ENCODE measurements at regions not wholly inside any gene's neighbourhood (a gene's known extent, or its start where the extent isn't known, plus 50 kb on each side); places are given as distances from the start of the nearest gene placed in this dataset.

GRCh38 chr11:115679945-115680344 is 175.7 kb upstream of the CADM1 start:
- no peak overlapping the region for H3K4me3 ChIP-seq (ENCODE audit: low read depth, low read length)
- TF ChIP-seq, protein P1, sequence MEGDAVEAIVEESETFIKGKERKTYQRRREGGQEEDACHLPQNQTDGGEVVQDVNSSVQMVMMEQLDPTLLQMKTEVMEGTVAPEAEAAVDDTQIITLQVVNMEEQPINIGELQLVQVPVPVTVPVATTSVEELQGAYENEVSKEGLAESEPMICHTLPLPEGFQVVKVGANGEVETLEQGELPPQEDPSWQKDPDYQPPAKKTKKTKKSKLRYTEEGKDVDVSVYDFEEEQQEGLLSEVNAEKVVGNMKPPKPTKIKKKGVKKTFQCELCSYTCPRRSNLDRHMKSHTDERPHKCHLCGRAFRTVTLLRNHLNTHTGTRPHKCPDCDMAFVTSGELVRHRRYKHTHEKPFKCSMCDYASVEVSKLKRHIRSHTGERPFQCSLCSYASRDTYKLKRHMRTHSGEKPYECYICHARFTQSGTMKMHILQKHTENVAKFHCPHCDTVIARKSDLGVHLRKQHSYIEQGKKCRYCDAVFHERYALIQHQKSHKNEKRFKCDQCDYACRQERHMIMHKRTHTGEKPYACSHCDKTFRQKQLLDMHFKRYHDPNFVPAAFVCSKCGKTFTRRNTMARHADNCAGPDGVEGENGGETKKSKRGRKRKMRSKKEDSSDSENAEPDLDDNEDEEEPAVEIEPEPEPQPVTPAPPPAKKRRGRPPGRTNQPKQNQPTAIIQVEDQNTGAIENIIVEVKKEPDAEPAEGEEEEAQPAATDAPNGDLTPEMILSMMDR (IDR thresholded peaks at IDR 0.05; ENCODE audit: low read depth, low read length), result no peak

DNA sequence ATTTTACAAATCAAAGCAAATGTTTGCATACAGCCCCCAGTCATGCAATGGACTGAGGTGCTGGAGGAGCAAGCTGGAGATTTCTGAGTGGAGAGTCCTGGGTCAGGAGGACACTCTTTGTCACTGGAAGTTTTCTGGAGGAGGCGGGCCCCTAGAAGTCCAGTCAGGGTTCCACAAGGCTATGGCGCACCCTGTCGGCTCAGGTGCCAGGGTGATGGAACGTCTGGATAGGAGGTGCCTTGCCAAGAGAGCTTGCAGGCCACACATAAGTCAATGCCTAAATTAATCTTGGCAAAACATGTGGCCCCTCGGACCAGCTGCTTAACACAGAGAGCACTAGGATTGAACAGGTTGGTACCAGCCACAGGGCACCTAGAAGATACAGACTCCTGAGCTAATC is 174.7 kb upstream of the CADM1 start:
- no peak overlapping the region for H3K4me3 ChIP-seq (ENCODE audit: low read depth, low read length)
- TF ChIP-seq, protein P1 (IDR thresholded peaks at IDR 0.05; ENCODE audit: low read depth, low read length), result no peak

DNA sequence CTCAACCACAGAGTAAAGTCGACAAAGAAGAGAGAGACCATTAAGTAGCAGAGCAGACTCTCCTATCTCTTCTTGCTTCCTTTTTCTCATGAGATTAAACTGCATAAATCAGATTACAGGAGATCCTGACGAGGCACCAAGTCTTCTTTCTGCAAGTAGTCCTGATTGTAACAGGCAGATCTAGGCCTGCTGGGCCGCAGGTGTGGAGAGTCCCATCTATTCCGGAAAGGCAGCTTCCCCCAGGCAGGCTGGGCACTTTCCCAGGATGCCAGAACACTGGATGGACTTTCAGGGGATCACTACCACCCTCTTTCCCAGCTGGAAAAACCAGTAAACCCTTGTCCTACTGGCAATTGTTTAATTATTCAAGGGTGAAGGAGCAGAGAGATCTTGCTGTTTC is 173.0 kb upstream of the CADM1 start:
- TF ChIP-seq, protein P1 (IDR thresholded peaks at IDR 0.05; ENCODE audit: low read depth, low read length), result no peak

GRCh38 chr11:115676768-115677167 is 172.6 kb upstream of the CADM1 start:
- TF ChIP-seq, protein P1 (IDR thresholded peaks at IDR 0.05; ENCODE audit: low read depth, low read length), result no peak
- H3K4me3 ChIP-seq (ENCODE audit: low read depth, low read length), result no peak overlapping the region

More for the DNA sequence above, 173.0 kb upstream of the CADM1 start:
- H3K4me3 ChIP-seq (ENCODE audit: low read depth, low read length), result no peak overlapping the region

GRCh38 chr11:115676206-115676605 is 172.0 kb upstream of the CADM1 start:
- H3K4me3 ChIP-seq (ENCODE audit: low read depth, low read length), result no peak overlapping the region
- TF ChIP-seq, protein P1 (IDR thresholded peaks at IDR 0.05; ENCODE audit: low read depth, low read length), result no peak

- TF ChIP-seq, protein P1 (IDR thresholded peaks at IDR 0.05; ENCODE audit: low read depth, low read length), result no peak
- no peak overlapping the region for H3K4me3 ChIP-seq (ENCODE audit: low read depth, low read length)
Measured at GRCh38 chr11:115674937-115675544, 170.8 kb upstream of the CADM1 start.

DNA sequence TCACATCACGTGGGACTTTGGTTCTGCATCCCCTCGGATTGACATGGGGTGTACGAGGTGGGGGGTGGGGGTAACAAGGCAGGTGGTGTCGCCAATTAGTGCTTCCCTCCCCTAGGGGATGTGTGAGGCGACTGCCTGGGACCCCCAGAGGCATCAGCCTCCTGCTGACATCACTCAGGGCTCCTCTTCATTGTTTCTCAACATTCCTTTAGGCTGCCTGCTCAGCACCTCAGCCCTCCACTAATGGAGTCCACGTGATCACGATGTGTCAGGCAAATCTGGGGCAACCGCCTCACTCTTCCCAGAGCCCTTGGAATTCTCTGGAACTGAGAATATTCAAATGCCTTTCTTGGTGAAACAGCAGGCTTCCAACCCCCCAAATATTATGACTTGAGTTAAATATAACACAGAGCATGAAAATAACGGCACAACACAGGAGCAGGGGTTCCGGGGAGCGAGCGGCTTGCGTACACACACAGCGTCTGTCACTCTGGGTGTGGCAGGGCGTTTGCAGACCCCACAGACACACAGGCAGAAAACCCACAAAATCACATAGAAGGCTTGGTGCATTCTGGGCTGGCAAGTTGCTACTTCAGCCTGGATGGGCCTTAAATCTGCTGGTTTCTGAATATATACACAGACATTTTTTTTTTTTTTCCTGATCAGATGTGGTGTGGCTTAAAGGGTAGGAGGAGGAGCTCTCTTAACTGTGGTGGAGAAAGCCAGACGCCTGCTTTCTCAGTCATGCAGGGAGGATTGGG is 170.1 kb upstream of the CADM1 start:
- TF ChIP-seq, protein P1 (IDR thresholded peaks at IDR 0.05; ENCODE audit: low read depth, low read length), result no peak
- H3K4me3 ChIP-seq (ENCODE audit: low read depth, low read length), result no peak overlapping the region
